ENCODE measurements at regions not wholly inside any gene's neighbourhood (a gene's known extent, or its start where the extent isn't known, plus 50 kb on each side); places are given as distances from the start of the nearest gene placed in this dataset.

- peaks cover 3% of the 10 kb centered on the region; the same call in 1 of the 3 replicates for H3K9me3 ChIP-seq
- no peak overlapping the region for H3K27ac ChIP-seq
- DNase-seq (ENCODE audit: low read depth in 1 of 2, low spot score in 1 of 2) (no peak), FAIRE-seq (no peak), ATAC-seq (no peak)
- ChIA-PET CTCF (interaction anchor here (2.6 to 2.9 kb wide), 2 partner anchors 10 to 12 kb away, joined by 6 read pairs; no protein-coding TSS in a partner anchor), POLR2A (no interaction called here)
- H3K4me2 ChIP-seq = no peak overlapping the region
- 36% methylated on average over 6 of the region's 6 CpGs for WGBS (ENCODE audit: missing lambda C conversion rate)
- H3K4me3 ChIP-seq = no peak overlapping the region
- TF ChIP-seq EP300 (IDR thresholded peaks at IDR 0.05) (no peak), ZC3H11A (IDR thresholded peaks at IDR 0.05) (no peak), CTCF (IDR thresholded peaks at IDR 0.05) (no peak), RFX5 (IDR thresholded peaks at IDR 0.05) (no peak), POLR2A (IDR thresholded peaks at IDR 0.05; ENCODE audit: low read length) (no peak), BHLHE40 (IDR thresholded peaks at IDR 0.05; ENCODE audit: low read depth, low read length) (no peak), MAFK (IDR thresholded peaks at IDR 0.05; ENCODE audit: partially characterized antibody) (no peak), NPAS2 (CRISPR knock-in tag; IDR thresholded peaks at IDR 0.05; ENCODE audit: borderline replicate concordance) (no peak), ELK1 (IDR thresholded peaks at IDR 0.05; ENCODE audit: low read depth, low read length) (no peak), ESRRA (IDR thresholded peaks at IDR 0.05; ENCODE audit: borderline replicate concordance, low read length) (no peak), HOXB13 (CRISPR knock-in tag; IDR thresholded peaks at IDR 0.05; ENCODE audit: low read depth) (no peak)
- H3K4me1 ChIP-seq = no peaks in the 10 kb centered on the region
Observed at GRCh38 chr11:44408711-44409470, 99.0 kb upstream of the ALX4 start.

GRCh38 chr11:44409558-44410236, 99.8 kb upstream of the ALX4 start:
- ATAC-seq (no peak), DNase-seq (ENCODE audit: low read depth in 1 of 2, low spot score in 1 of 2) (no peak), FAIRE-seq (no peak)
- ChIA-PET CTCF (interaction anchor here (2.6 to 2.9 kb wide), 2 partner anchors 11 kb away, joined by 6 read pairs; no protein-coding TSS in a partner anchor), POLR2A (no interaction called here)
- TF ChIP-seq ATOH8 (CRISPR knock-in tag; IDR thresholded peaks at IDR 0.05; ENCODE audit: low read depth) (no peak), TFCP2L1 (CRISPR knock-in tag; IDR thresholded peaks at IDR 0.05) (no peak), POLR2A (IDR thresholded peaks at IDR 0.05; ENCODE audit: low read length) (no peak), KDM5A (IDR thresholded peaks at IDR 0.05) (no peak), BHLHE40 (IDR thresholded peaks at IDR 0.05; ENCODE audit: low read depth, low read length) (no peak), RNF2 (IDR thresholded peaks at IDR 0.05; ENCODE audit: borderline replicate concordance, low read depth) (no peak), POLR2AphosphoS2 (conservative IDR thresholded peaks at IDR 0.05; ENCODE audit: low read length) (no peak), FOSB (CRISPR knock-in tag; IDR thresholded peaks at IDR 0.05) (no peak), PHF8 (IDR thresholded peaks at IDR 0.05; ENCODE audit: borderline replicate concordance, low read depth) (no peak), CTCF (IDR thresholded peaks at IDR 0.05) (no peak), NR3C1 (IDR thresholded peaks at IDR 0.05) (no peak), USF2 (IDR thresholded peaks at IDR 0.05) (no peak), HDAC2 (IDR thresholded peaks at IDR 0.05) (no peak), JUN (IDR thresholded peaks at IDR 0.05) (no peak), ESRRA (IDR thresholded peaks at IDR 0.05; ENCODE audit: borderline replicate concordance, low read length) (no peak)
- H3K4me3 ChIP-seq = no peak overlapping the region
- no peak overlapping the region for H3K27ac ChIP-seq
- H3K9me3 ChIP-seq = peaks cover 3% of the 10 kb centered on the region; the same call in 1 of the 3 replicates
- H3K4me1 ChIP-seq = no peaks in the 10 kb centered on the region
- 37% methylated on average over 9 of the region's 9 CpGs for WGBS (ENCODE audit: missing lambda C conversion rate)
- H3K4me2 ChIP-seq = no peak overlapping the region

Data from A549 (cell line).